Spleen (tissue), 11 donors: ENCODE measurements at regions not wholly inside any gene's neighbourhood (a gene's known extent, or its start where the extent isn't known, plus 50 kb on each side); places are given as distances from the start of the nearest gene placed in this dataset.

Experiments used
- DNase-seq: peaks from one replicate; pipeline ENCODE4 v3.0.0-alpha.2; 2020
- H3K27ac ChIP-seq, 8 donors: fragments of 200-600 bp; sonication (generic) in 7 of 8; 1 replicate in 4 of 8; 2 replicates in 4 of 8; pipeline versions ENCODE4 v1.5.0 to v1.8.0; 2016 to 2021; ENCODE audit warnings: inconsistent platforms in 4 of 8, mild to moderate bottlenecking in 4 of 8, moderate library complexity in 1 of 8
- H3K27me3 ChIP-seq, 7 donors: fragments of 200-600 bp; sonication (generic) in 6 of 7; replicated peaks in 1 of 7; 1 replicate in 4 of 7; 2 replicates in 3 of 7; pipeline versions ENCODE4 v1.5.0 to v1.8.0; 2016 to 2021; ENCODE audit warnings: inconsistent platforms in 3 of 7, mild to moderate bottlenecking in 1 of 7
- H3K36me3 ChIP-seq, 6 donors: fragments of 200-600 bp; sonication (generic) in 5 of 6; 1 replicate in 4 of 6; 2 replicates in 2 of 6; pipeline versions ENCODE4 v1.5.0 to v1.8.0; 2016 to 2021; ENCODE audit warnings: inconsistent platforms in 2 of 6
- H3K4me1 ChIP-seq, 6 donors: fragments of 200-600 bp; sonication (generic) in 5 of 6; 1 replicate in 3 of 6; 2 replicates in 3 of 6; pipeline versions ENCODE4 v1.5.0 to v1.8.0; 2016 to 2021; ENCODE audit warnings: inconsistent platforms in 3 of 6
- H3K4me3 ChIP-seq, 8 donors: fragments of 200-600 bp; sonication (generic) in 7 of 8; 1 replicate in 4 of 8; 2 replicates in 4 of 8; pipeline versions ENCODE4 v1.5.0 to v1.8.0; 2016 to 2021; ENCODE audit warnings: inconsistent platforms in 4 of 8, mild to moderate bottlenecking in 4 of 8, moderate library complexity in 2 of 8
- H3K9me3 ChIP-seq, 8 donors: fragments of 200-600 bp; sonication (generic) in 7 of 8; 1 replicate in 4 of 8; 2 replicates in 4 of 8; pipeline versions ENCODE4 v1.5.0 to v1.8.0; 2016 to 2021; ENCODE audit warnings: inconsistent platforms in 4 of 8
- CTCF ChIP-seq, 11 experiments: fragments of 200-600 bp in 7 of 11; fragments of 450-650 bp in 4 of 11; sonication (generic) in 4 of 11; IDR thresholded peaks in 8 of 11; conservative IDR thresholded peaks in 3 of 11; 1 replicate in 7 of 11; 2 replicates in 4 of 11; pipeline versions ENCODE4 v1.4.0 to v1.8.0; 2016 to 2021; ENCODE audit warnings: antibody characterized with exemption in 11 of 11, inconsistent platforms in 4 of 11, mild to moderate bottlenecking in 1 of 11
- POLR2A ChIP-seq, 3 donors: fragments of 450-650 bp; IDR thresholded peaks; one replicate each; pipeline ENCODE4 v1.5.1; 2017; ENCODE audit warnings: antibody characterized with exemption in 3 of 3, mild to moderate bottlenecking in 1 of 3
- POLR2AphosphoS5 ChIP-seq, 3 donors: sonication (generic); formaldehyde crosslinking; IDR thresholded peaks; one replicate each; pipeline ENCODE4 v1.5.1; 2017; ENCODE audit warnings: antibody characterized with exemption in 3 of 3
- WGBS, 5 donors: extraction: QIAGEN DNeasy Blood & Tissue Kit in 3 of 5; methylation state at CpG; one replicate each; pipeline versions ENCODE4 v1.1.5 to v1.1.7; 2013 to 2018; 5-methylcytosine and 5-hydroxymethylcytosine counted together
- intact Hi-C: fragments of 100-400 bp; cut with DNase I; formaldehyde crosslinking; loops from one replicate; pipeline ENCODE4 v1.15.0; 2023; ENCODE audit warnings: low total_unique reads
- donor health status: healthy with polysubstance abuse.
- donor health status: DM: no; HTN: no; CAD: no; lungs with moderate emphysema.
- donor health status: DM: no; HTN: no; CAD: no.
- donor health status: Bipolar disorder and iron deficiency.
- donor health status: healthy.
- donor health status: DM: no; HTN: no; CAD: no.
- donor health status: DM: yes; HTN: yes; CAD: no.

- TF ChIP-seq CTCF (IDR thresholded peaks at IDR 0.05 in 8 of 11, conservative IDR thresholded peaks at IDR 0.05 in 3 of 11) (no peak), POLR2A (IDR thresholded peaks at IDR 0.05) (no peak), POLR2AphosphoS5 (IDR thresholded peaks at IDR 0.05) (no peak)
- no peak overlapping the region for H3K27ac ChIP-seq
Observed at GRCh38 chr4:83708500-83709175, 172.7 kb downstream of the GPAT3 start.

DNA sequence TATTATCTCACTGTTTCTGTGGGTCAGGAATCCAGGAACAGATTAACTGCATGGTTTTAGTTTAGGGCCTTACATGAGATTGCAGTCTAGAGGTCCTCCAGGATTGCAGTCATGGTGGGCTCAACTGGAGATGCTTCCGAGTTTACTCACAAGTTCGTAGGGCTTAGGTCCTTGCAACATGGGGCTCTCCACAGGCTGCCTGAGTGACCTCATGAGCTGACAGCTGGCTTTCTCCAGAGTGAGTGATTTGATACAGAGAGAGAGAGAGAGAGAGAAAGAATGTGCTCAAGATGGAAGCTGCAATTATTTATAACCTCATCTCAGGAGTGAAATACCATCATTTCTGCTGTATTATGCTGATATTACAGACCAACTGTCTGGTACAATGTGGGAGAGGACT lies 168.9 kb downstream of the GPAT3 start:
- peaks cover 0 to 30% (median 24%) of the 10 kb centered on the region in 8 donors for H3K9me3 ChIP-seq
- H3K4me1 ChIP-seq = no peaks in the 10 kb centered on the region
- no peaks in the 10 kb centered on the region for H3K36me3 ChIP-seq
- TF ChIP-seq CTCF (IDR thresholded peaks at IDR 0.05 in 8 of 11, conservative IDR thresholded peaks at IDR 0.05 in 3 of 11) (no peak), POLR2A (IDR thresholded peaks at IDR 0.05) (no peak), POLR2AphosphoS5 (IDR thresholded peaks at IDR 0.05) (no peak)
- no peak overlapping the region for H3K4me3 ChIP-seq
- no peak overlapping the region for H3K27ac ChIP-seq
- H3K27me3 ChIP-seq = no peaks in the 10 kb centered on the region
- WGBS, 5 donors = 83 to 92% (median 86%) methylated on average over 2 of the region's 2 CpGs
- no peak for DNase-seq
- intact Hi-C loops = no loop called here

More at GRCh38 chr4:83708500-83709175, 172.7 kb downstream of the GPAT3 start:
- H3K4me3 ChIP-seq = no peak overlapping the region
- WGBS, 5 donors = 77 to 85% (median 79%) methylated on average over 6 of the region's 6 CpGs
- no peaks in the 10 kb centered on the region for H3K27me3 ChIP-seq
- intact Hi-C loops = no loop called here
- DNase-seq = no peak
- H3K9me3 ChIP-seq = no peaks in the 10 kb centered on the region
- no peaks in the 10 kb centered on the region for H3K4me1 ChIP-seq
- no peaks in the 10 kb centered on the region for H3K36me3 ChIP-seq

- 83 to 91% (median 90%) methylated on average over 1 of the region's 1 CpG for whole genome bisulfite sequencing, 5 donors
- H3K4me3 ChIP-seq = no peak overlapping the region
- peaks cover 0 to 35% (median 28%) of the 10 kb centered on the region in 8 donors for H3K9me3 ChIP-seq
- no peaks in the 10 kb centered on the region for H3K4me1 ChIP-seq
- H3K27ac ChIP-seq = no peak overlapping the region
- no peak for DNase-seq
- TF ChIP-seq CTCF (IDR thresholded peaks at IDR 0.05 in 8 of 11, conservative IDR thresholded peaks at IDR 0.05 in 3 of 11) = no peak
- no peak for TF ChIP-seq POLR2AphosphoS5 (IDR thresholded peaks at IDR 0.05)
- TF ChIP-seq POLR2A (IDR thresholded peaks at IDR 0.05) = no peak
- H3K27me3 ChIP-seq = no peaks in the 10 kb centered on the region
- intact Hi-C loops = no loop called here
- no peaks in the 10 kb centered on the region for H3K36me3 ChIP-seq
Observed at GRCh38 chr4:83703752-83704151, 167.8 kb downstream of the GPAT3 start.

DNA sequence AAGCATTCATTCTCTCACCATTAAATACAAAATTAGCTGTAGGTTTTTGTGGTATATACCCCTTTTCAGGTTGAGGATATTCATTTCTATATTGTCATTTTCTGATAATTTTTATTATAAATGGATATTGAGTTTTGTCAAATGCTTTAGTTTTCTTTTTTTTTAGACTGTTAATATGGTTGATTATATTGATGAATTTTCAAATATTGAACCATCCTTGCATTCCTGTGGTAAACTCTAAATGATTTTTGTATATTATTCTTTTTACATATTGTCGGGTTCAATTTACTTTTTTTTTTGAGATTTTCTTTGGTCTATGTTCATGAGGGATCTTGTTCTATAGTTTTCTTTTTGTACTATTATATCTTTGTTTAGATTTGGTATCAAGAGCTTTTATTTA lies 165.1 kb downstream of the GPAT3 start:
- WGBS, 5 donors = 83 to 98% (median 88%) methylated on average over 1 of the region's 1 CpG
- no peak for TF ChIP-seq POLR2A (IDR thresholded peaks at IDR 0.05)
- no peak overlapping the region for H3K4me3 ChIP-seq
- intact Hi-C loops = no loop called here
- no peaks in the 10 kb centered on the region for H3K36me3 ChIP-seq
- H3K4me1 ChIP-seq = no peaks in the 10 kb centered on the region
- H3K27ac ChIP-seq = no peak overlapping the region
- peaks cover 0 to 35% (median 28%) of the 10 kb centered on the region in 8 donors for H3K9me3 ChIP-seq
- DNase-seq = no peak
- no peaks in the 10 kb centered on the region for H3K27me3 ChIP-seq
